Activated naive CD8-positive, alpha-beta T cell treated with anti-CD3 and anti-CD28 coated beads, Interleukin-2, amount 50 U/mL, for 16 hours (primary cell): ENCODE measurements at regions not wholly inside any gene's neighbourhood (a gene's known extent, or its start where the extent isn't known, plus 50 kb on each side); places are given as distances from the start of the nearest gene placed in this dataset.

Source experiments
- DNase-seq: peaks from one replicate; pipeline ENCODE4 v3.0.0-alpha.2; 2020; ENCODE audit warnings: low read depth, low spot score

DNA sequence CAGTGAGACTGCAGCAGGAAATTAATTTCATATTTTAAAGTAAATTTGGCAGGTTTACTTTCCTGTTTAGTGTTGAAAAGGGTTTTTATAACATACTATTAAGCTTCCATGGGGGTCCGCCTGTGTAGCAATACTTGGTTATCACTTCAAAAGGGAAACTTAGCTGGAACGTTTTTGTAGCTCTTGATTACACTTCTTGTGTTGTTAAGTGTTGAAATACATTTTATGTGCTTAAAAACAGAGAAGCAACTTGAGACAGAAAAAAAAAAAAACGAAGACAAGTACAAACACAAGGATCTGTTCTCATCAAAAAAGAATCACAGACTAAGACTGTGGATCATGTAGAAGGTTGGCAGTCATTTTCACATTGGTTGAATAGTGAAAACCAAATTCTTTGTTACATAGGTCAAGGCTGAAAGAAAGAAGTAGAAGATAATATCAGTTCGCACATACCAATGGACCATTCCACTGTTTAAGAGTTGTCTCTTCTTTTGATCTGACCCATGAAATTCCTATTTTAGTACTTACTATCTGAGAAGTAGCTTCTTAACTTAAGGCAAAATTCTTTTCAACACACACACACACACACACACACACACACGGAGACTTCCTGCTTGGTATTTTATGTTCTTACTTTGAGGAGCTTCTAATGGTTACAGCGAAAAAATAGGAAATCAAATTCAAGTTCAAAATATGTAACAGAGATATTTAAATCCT is 113.9 kb upstream of the SLC35B3 start:
- DNase-seq, result no peak

DNA sequence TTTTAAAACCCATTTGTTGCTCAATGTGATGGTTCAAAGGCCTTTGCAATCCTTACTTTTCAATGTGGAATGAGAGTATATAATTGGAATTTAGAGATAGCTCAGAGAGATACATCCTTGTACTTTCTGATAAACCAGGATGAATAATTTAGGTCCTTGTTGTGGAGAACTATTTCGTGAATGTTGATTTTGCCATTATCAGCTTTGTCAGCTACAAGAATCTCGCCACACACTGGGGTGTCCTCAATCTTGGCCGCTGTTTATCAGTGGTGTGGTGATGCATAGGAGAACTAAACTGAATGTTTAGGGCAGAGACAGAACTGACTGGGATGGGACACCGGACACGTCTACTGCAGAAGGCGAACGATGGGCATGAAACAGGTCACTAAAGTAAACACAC is 111.2 kb upstream of the SLC35B3 start:
- no peak for DNase-seq

DNA sequence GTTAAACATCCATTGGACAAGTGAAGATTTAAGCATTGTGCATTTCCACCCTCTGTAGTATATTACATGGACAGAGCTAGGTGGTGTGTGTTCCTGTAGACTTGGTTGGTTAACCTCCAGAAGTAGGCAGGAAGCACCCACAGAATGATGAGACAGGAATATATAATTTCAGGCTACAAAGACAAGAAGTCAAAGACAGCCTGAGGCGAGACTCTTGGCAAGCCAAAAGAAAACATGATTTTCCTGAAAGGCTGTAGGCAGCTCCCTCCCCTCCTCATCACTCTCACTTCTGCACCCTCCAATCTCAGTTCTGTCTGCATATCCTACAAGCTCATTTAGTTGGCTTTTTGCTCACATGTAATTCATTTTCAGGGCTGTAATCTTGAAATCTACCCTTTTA is 110.0 kb upstream of the SLC35B3 start:
- DNase-seq, result no peak

DNA sequence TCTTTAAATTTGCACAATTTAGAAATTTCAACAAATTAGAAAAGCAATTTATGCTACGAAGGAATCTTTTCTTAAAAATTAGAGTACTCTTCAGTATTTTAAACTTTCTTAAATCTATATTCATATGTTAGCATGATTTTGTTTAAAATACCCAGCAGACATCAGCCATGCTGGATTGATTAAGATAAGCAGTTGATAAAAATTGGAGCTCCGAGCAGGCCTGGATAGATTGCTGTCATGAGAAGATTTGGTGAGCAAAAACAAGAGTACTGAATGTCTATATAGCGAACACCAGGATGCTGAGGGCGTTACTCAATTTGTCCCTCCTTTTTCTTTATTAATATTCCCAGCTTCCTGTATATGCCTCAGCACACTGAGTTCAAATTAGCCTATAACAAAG is 108.4 kb upstream of the SLC35B3 start:
- DNase-seq, result no peak

DNA sequence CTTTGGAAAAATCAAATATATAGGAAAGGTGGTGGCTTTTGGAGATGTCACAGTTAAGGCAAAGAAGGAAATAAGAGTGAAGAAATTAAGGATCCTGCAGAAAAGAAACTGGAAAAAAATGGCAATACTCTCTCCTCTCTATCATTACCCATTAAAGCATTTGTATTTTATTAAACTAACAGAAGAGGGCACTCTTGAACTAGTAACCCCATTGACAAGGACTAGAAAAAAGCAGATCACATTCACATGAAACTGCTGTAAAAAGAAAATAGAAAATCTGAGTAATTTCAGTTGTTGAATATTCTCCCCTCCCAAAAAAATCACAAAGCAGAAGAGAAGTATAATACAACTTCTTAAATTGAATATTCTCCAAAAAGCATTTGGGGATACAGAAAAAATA is 104.1 kb upstream of the SLC35B3 start:
- no peak for DNase-seq

DNA sequence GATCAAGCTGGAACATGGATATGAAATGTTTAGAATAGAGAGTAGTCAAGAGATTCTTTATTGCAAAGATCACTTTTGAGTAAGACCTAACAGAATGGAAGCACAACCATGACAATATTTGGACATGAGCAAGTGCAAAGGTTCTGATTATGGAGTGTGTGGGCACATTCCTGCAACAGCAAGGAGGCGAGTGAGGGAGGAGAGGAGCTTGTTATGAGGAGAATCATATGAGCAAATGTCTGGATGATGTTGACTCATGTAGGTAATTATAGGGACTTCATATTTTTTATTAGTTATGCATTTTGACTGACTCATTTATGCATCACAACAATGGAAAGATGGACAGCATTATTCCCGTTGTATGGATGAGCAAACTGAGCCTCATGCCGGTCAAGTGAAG is 100.8 kb upstream of the SLC35B3 start:
- no peak for DNase-seq

DNA sequence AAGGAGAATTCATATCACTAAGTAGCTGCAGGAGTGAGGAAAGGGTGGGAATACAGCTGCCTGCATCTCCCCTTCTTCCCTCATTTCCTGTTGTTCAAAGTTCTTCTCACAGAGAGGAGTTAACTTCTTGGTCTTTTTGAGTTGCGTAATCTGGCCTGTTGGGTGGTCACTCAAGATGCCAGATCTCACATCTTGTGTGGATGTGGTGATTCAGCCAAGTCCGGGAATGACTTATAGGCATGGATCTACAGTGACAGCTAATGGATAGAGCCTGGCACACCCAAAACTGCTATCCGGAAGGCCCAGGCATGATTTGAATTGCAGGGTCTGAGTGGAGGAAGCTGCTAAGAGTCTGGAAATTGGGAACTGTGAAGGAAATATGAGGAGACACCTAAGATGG is 100.2 kb upstream of the SLC35B3 start:
- no peak for DNase-seq

DNA sequence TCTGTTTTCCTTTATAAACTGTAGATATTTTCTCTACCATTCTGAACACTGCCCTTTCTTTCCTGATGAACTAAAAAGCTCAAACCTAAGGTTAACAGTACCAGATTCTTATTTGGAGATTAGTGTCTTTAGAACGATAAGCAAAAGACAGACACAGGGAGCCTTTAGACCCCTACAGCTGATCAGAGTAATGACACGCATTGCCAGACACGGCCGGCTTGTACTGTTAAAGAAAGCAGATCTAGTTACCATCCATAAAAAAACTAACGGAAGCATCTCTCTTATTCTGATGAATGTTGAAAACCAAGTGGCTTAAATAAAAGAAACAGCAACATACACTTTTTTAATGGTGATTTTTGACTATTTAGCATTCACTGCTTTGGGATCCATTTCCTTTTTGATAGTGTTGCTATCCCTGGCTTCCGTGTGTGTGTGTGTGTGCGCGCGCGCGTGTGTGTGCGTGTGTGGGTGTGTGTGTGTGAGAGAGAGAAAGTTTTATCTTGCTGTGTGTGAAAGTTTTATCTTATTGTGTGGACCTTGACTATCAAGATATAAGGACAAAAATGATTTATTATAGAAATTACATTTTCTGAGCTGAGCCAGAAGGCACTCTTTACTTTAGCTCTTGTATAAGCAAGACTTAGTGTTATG is 95.6 kb upstream of the SLC35B3 start:
- no peak for DNase-seq

DNA sequence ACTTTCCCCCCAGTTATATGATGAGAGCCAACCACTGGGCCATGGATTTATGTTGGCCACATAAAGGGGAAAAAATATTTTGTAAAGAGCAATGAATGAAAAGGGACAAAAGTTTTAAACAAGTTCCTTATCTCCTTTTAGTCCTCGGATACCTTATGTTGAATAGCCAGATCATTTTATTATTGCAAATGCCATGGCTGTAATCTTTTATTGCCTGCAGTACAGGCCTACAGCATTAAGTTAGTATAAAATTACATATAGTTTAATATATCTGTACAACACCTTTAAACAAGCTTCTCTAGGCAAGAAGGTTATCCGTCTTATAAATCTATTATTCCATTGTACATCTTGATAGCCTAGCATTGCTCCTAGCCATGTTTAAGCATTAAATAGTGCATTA is 93.9 kb upstream of the SLC35B3 start:
- DNase-seq, result no peak

DNA sequence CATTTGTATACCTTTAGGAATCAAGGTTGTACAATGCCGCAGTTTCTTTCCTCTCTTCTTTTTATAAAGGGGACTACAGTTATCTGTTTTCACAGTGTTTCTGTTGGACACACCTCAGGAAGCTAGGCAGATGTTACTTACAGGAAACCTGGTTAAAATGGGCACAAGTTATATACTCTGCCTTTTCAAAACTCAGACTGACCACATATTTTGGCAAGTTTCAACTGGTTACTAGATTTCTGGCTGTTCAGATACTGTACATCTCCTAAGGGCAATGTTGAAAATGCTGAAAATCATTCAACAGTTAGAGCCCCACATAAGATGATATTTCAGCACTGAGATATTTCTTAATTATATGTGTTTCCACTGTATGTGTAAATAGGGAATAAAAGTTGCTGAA is 92.5 kb upstream of the SLC35B3 start:
- DNase-seq, result no peak

DNA sequence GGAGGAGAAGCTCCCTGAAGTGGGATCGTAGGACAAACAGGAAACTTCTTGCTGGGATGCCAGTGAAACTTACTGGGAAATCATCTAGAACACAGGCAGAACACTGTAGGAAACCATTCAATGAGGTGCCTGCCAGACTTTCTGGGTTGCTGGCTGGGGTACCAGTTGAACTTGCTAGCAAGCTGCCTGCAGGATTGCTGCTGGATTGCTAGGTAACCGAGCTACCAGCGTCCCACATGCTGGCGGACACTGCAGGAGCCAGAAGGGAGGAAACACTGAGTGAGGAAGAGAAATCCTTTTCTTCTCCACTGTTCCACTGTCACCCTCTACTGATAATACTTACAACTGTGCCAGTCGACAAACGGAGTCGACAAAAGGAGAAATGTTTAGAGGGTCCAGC is 91.3 kb upstream of the SLC35B3 start:
- no peak for DNase-seq

DNA sequence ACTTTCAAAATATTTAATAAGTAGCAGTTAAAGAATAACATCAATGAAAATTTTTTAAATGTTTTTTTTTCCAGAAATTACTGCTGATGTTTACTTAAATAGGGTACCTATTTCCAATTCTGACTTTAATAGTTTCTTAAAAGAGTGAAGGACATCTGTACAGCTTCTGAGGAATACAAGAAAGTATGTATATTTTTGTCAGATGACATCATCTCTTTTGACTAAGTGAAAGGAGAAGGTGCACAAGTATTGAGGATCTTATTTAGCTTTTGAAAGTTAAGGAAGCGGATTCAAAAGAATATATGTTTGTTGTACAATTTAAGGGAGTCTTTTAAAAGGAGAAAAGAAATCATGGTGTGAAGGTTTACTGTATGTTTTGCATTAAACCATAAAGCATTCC is 90.0 kb upstream of the SLC35B3 start:
- no peak for DNase-seq

DNA sequence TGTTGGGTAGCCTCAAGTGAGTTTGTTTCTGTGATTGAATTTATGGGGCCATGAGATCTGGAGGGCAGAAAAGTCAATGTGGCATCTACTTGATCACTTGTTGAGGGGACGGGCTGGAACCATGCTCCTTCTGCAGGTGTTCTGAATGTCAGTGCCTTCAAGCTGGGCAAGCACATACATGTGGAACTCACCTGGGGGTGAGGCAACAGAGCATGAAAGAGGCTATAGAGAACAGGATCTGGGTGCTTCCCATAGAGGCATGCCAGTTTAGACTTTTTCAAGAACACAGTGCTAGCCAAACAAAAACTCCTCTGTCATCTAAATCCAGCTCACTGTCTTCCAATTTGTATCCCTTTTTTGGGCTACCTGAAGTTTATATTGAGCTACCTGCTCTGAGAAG is 77.8 kb upstream of the SLC35B3 start:
- DNase-seq, result no peak

DNA sequence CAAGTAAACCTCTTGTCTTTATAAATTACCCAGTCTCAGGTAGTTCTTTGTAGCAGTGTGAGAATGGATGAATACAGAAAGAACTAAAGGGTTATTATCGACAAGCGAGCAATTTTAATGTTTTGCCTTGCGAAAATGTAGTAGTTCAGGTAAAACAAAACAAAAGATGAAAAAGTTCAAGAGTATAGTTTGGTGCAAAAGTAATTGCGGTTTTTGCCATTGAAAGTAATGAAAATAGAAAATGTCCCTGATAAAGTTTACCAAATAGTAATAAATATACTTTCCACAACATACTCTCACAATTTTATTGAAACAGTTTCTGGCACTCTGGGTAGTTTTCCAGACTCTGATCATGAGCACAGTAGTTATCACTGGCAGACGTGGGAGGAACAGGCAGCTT is 71.9 kb upstream of the SLC35B3 start:
- DNase-seq, result no peak

DNA sequence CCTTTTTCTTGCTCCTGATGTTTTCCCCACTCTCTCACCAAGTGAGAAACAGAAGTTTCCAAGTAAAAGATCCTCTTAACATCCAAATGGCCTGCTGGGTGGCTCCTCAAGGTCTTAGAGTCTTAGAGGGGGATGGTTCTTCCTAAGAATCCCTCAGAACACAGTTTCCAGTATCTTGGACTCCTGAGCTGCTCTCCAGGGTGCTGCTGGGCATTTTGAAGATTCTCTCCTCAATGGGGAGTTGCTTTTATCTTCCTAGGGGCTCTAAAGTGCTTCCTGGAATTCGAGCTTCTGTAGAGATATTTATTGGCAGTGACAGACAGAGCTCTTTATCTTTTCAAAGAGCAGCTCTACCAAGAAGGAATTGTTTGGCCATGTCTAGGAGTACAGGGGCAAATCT is 70.8 kb upstream of the SLC35B3 start:
- DNase-seq, result no peak

DNA sequence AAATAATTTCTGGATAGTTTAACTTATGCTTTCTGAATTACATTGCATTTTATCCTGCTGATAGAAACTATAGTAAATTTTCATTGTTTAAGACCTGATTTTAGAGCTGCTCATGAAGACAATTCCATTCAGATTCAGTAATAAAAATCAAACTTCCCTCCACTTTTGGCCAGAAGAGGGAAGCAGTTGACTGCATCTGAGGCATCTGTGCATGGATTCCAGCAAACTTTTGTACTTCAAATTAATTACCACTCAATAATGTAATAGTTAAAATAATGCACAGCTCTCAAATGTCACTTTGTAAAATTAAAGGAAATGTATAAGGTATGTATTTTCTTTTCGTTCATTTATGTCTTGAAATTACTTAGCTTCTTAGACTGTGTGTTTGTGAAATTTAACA is 64.2 kb upstream of the SLC35B3 start:
- DNase-seq, result no peak

DNA sequence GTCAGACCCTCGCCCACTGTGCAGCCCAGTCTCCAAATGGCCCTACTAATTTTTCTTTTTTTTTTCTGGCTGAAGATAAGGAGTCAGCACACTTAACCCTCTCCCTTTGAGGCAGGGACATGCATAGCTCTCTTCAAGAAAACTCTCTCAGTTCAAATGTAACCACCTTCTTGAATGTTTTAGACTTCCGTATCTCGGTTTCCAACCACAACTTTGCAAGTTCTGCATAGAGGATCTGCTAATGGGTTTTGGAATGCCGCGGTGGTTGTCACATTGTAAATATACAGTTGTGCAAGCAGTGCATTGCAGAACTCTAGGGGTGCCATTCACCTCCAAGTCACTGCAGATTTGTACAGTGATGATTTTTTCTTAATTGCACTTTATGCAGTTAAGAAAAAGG is 59.4 kb upstream of the SLC35B3 start:
- DNase-seq, result no peak

DNA sequence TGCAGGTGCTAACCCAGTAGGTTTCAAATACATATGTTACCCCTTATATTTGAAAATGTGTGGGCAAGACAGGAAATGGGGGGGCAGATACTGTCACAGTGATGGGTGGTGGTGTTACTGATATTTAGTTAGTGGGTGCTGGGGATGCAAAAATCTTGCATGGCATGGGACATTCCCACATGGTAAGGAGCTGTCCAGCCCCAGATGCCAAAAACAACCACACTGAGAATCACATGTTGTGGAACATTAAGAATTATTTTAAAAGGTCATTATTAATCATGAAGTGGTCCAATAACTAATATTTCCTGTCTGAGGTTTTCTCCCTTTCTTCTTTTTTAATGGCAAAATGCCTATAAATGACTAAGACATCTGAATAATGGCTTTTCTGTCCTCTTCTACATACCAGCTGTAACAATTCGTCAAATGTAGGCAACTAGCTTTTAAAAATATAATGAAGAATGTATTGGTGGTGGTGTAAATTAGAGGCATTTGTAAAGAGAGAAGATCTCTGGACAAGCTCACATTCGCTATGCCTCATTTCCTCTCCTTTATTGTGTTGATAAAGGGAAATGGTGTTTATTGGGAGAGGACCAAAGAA is 57.3 kb upstream of the SLC35B3 start:
- DNase-seq, result no peak
